A673 (cell line): ENCODE measurements at regions not wholly inside any gene's neighbourhood (a gene's known extent, or its start where the extent isn't known, plus 50 kb on each side); places are given as distances from the start of the nearest gene placed in this dataset.

Source experiments
- EZH2 ChIP-seq: fragments of 200-600 bp; sonication (generic); IDR thresholded peaks from 2 replicates; pipeline ENCODE4 v1.6.1; 2017; ENCODE audit warnings: borderline replicate concordance, low read depth, mild to moderate bottlenecking, mixed read lengths, antibody characterized with exemption, low read length; ENCODE audit not compliant: poor library complexity, severe bottlenecking
- TF ChIP-seq, protein P1 (sequence below): fragments of 300-800, 200-600 bp; sonication (generic); conservative IDR thresholded peaks from 2 replicates; pipeline ENCODE4 v1.5.1; 2017; ENCODE audit warnings: low read depth, mild to moderate bottlenecking, antibody characterized with exemption, low read length, moderate library complexity, mixed read lengths

DNA sequence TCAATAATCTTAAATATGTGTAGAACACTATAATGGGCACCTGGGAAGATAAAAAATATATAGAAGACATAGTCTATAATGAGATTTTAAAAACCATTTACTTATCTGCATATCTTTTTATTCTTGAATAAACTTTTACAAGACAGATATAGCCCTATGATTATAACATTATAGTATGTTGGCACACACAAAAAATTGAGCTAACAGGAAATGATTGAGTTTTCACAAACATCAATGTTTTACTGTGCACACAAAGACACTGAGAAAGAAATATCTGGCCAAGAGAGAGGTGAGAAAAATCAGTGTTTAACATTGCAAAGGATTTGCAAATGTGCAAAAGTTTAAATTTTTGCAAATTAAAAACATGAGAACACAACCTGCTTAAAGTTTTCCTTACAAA lies 124.3 kb downstream of the BBS10 start:
- TF ChIP-seq, protein P1, sequence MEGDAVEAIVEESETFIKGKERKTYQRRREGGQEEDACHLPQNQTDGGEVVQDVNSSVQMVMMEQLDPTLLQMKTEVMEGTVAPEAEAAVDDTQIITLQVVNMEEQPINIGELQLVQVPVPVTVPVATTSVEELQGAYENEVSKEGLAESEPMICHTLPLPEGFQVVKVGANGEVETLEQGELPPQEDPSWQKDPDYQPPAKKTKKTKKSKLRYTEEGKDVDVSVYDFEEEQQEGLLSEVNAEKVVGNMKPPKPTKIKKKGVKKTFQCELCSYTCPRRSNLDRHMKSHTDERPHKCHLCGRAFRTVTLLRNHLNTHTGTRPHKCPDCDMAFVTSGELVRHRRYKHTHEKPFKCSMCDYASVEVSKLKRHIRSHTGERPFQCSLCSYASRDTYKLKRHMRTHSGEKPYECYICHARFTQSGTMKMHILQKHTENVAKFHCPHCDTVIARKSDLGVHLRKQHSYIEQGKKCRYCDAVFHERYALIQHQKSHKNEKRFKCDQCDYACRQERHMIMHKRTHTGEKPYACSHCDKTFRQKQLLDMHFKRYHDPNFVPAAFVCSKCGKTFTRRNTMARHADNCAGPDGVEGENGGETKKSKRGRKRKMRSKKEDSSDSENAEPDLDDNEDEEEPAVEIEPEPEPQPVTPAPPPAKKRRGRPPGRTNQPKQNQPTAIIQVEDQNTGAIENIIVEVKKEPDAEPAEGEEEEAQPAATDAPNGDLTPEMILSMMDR, result no peak
- no peak for TF ChIP-seq EZH2
